Caco-2 (cell line): ENCODE measurements at regions not wholly inside any gene's neighbourhood (a gene's known extent, or its start where the extent isn't known, plus 50 kb on each side); places are given as distances from the start of the nearest gene placed in this dataset.

Experiments
- BruUV-seq: library from RNA; stranded (reverse); fragments of 400-500 nt; replicated peaks from 2 replicates; lab custom pipeline; 2021; lab: Mats Ljungman, UMichigan
- CTCF ChIA-PET: fragments of 300-600 bp; sonication (Branson Sonifier 250); formaldehyde crosslinking; loops from one replicate; lab custom pipeline; 2022; ENCODE audit warnings: antibody characterized with exemption; lab: Charles Lee
- POLR2A ChIA-PET: fragments of 300-600 bp; sonication (Branson Sonifier 250); formaldehyde crosslinking; loops from one replicate; lab custom pipeline; 2022; ENCODE audit warnings: antibody characterized with exemption; lab: Charles Lee
- DNase-seq, 2 experiments: peaks; one replicate each; pipeline versions ENCODE4 v3.0.0 to v3.0.0-alpha.2; 2020 to 2022
- H3K27me3 ChIP-seq: replicated peaks from 2 replicates; pipeline ENCODE4 v1.6.0; 2011; ENCODE audit warnings: low read length; ENCODE audit not compliant: control insufficient read depth, insufficient read depth
- H3K36me3 ChIP-seq: 2 replicates; pipeline ENCODE4 v1.5.1; 2011; ENCODE audit warnings: low read length; ENCODE audit not compliant: control insufficient read depth, insufficient read depth
- H3K4me1 ChIP-seq: fragments of 250-450 bp; sonication (Bioruptor Pico); 2 replicates; pipeline ENCODE4 v1.5.1; 2020; ENCODE audit warnings: mild to moderate bottlenecking
- H3K4me3 ChIP-seq: 2 replicates; pipeline ENCODE4 v1.5.1; 2011; ENCODE audit warnings: low read depth, mild to moderate bottlenecking, control low read depth, low read length
- H3K9me3 ChIP-seq: fragments of 250-450 bp; sonication (Bioruptor Pico); 2 replicates; pipeline ENCODE4 v1.5.1; 2020; ENCODE audit warnings: mild to moderate bottlenecking, moderate library complexity
- H3K27ac Mint-ChIP-seq: one replicate; pipeline ENCODE4 v1.8.0; 2022; ENCODE audit warnings: mixed read lengths; ENCODE audit not compliant: unreplicated experiment
- H3K27me3 Mint-ChIP-seq: one replicate; pipeline ENCODE4 v1.8.0; 2022; ENCODE audit warnings: mixed read lengths; ENCODE audit not compliant: insufficient read depth, unreplicated experiment
- H3K36me3 Mint-ChIP-seq: one replicate; pipeline ENCODE4 v1.8.0; 2022; ENCODE audit warnings: mild to moderate bottlenecking, mixed read lengths; ENCODE audit not compliant: insufficient read depth, unreplicated experiment
- H3K4me1 Mint-ChIP-seq: one replicate; pipeline ENCODE4 v1.8.0; 2022; ENCODE audit warnings: low read depth, mixed read lengths; ENCODE audit not compliant: unreplicated experiment
- H3K4me3 Mint-ChIP-seq: one replicate; pipeline ENCODE4 v1.8.0; 2022; ENCODE audit warnings: mild to moderate bottlenecking, moderate library complexity, mixed read lengths; ENCODE audit not compliant: unreplicated experiment
- H3K9me3 Mint-ChIP-seq: one replicate; pipeline ENCODE4 v1.8.0; 2022; ENCODE audit warnings: mixed read lengths; ENCODE audit not compliant: unreplicated experiment
- CTCF ChIP-seq, 2 experiments: fragments of 200-600 bp in 1 of 2; IDR thresholded peaks; 1 replicate in 1 of 2; 2 replicates in 1 of 2; pipeline versions ENCODE4 v1.5.1 to v1.8.0; 2011 to 2022; ENCODE audit warnings: antibody characterized with exemption in 1 of 2, control low read depth in 1 of 2, inconsistent platforms in 1 of 2, low read depth in 1 of 2, low read length in 1 of 2, mild to moderate bottlenecking in 1 of 2, moderate library complexity in 1 of 2; ENCODE audit not compliant: insufficient read depth in 1 of 2, severe bottlenecking in 1 of 2, unreplicated experiment in 1 of 2
- intact Hi-C: fragments of 100-400 bp; cut with micrococcal nuclease; formaldehyde crosslinking; loops from one replicate; pipeline ENCODE4 v1.10.0; 2022; ENCODE audit not compliant: unreplicated experiment

- intact Hi-C loops = no loop called here
- POLR2A ChIA-PET = no interaction called here
- Mint-ChIP-seq H3K4me1 (no peaks in the 10 kb centered on the region), H3K4me3 (no peak overlapping the region), H3K36me3 (no peaks in the 10 kb centered on the region), H3K9me3 (peaks cover 9% of the 10 kb centered on the region), H3K27ac (no peak overlapping the region), H3K27me3 (no peaks in the 10 kb centered on the region)
- Histone ChIP-seq H3K4me3 (no peak overlapping the region), H3K9me3 (no peaks in the 10 kb centered on the region), H3K4me1 (no peaks in the 10 kb centered on the region), H3K27me3 (no peaks in the 10 kb centered on the region), H3K36me3 (no peaks in the 10 kb centered on the region)
- no peak for DNase-seq
- CTCF ChIA-PET = no interaction called here
- BruUV-seq = no TSS peak
- TF ChIP-seq CTCF (IDR thresholded peaks at IDR 0.05; ENCODE audit: insufficient read depth in 1 of 2, low read depth in 1 of 2, low read length in 1 of 2, severe bottlenecking in 1 of 2, unreplicated experiment in 1 of 2) = no peak
These were observed 1016.0 kb downstream of the UQCRFS1 start for GRCh38 chr19:28196961-28197360.

- Histone ChIP-seq H3K9me3 (no peaks in the 10 kb centered on the region), H3K27me3 (no peaks in the 10 kb centered on the region), H3K4me1 (no peaks in the 10 kb centered on the region), H3K36me3 (no peaks in the 10 kb centered on the region), H3K4me3 (no peak overlapping the region)
- CTCF ChIA-PET = no interaction called here
- Mint-ChIP-seq H3K27me3 (no peaks in the 10 kb centered on the region), H3K27ac (no peak overlapping the region), H3K9me3 (peaks cover under 1% of the 10 kb centered on the region), H3K4me1 (no peaks in the 10 kb centered on the region), H3K4me3 (no peak overlapping the region), H3K36me3 (no peaks in the 10 kb centered on the region)
- TF ChIP-seq CTCF (IDR thresholded peaks at IDR 0.05; ENCODE audit: insufficient read depth in 1 of 2, low read depth in 1 of 2, low read length in 1 of 2, severe bottlenecking in 1 of 2, unreplicated experiment in 1 of 2) = no peak
- POLR2A ChIA-PET = no interaction called here
- intact Hi-C loops = no loop called here
- no TSS peak for BruUV-seq
- no peak for DNase-seq
These were observed 1016.9 kb downstream of the UQCRFS1 start for GRCh38 chr19:28196101-28196500.

GRCh38 chr19:28185646-28186045 lies 1027.3 kb downstream of the UQCRFS1 start:
- DNase-seq = no peak
- Histone ChIP-seq H3K9me3 (no peaks in the 10 kb centered on the region), H3K4me1 (no peaks in the 10 kb centered on the region), H3K4me3 (no peak overlapping the region), H3K27me3 (no peaks in the 10 kb centered on the region), H3K36me3 (no peaks in the 10 kb centered on the region)
- POLR2A ChIA-PET = no interaction called here
- BruUV-seq = no TSS peak
- Mint-ChIP-seq H3K27me3 (no peaks in the 10 kb centered on the region), H3K27ac (no peak overlapping the region), H3K36me3 (no peaks in the 10 kb centered on the region), H3K4me1 (no peaks in the 10 kb centered on the region), H3K9me3 (peaks cover 23% of the 10 kb centered on the region), H3K4me3 (no peak overlapping the region)
- intact Hi-C loops = no loop called here
- TF ChIP-seq CTCF (IDR thresholded peaks at IDR 0.05; ENCODE audit: insufficient read depth in 1 of 2, low read depth in 1 of 2, low read length in 1 of 2, severe bottlenecking in 1 of 2, unreplicated experiment in 1 of 2) = no peak
- CTCF ChIA-PET = no interaction called here
